HG03135 (cell line): ENCODE measurements at regions not wholly inside any gene's neighbourhood (a gene's known extent, or its start where the extent isn't known, plus 50 kb on each side); places are given as distances from the start of the nearest gene placed in this dataset.
"Not testable (repeated sequence)": the region's sequence is repeated elsewhere in the genome, so short reads cannot be mapped to it uniquely, and the experiment has no call there.

Experiments used
- ATAC-seq: cut with Tn5 transposase; IDR thresholded peaks from one replicate; pipeline ENCODE4 v1.9.1; 2021; ENCODE audit warnings: mild to moderate bottlenecking, moderate library complexity; ENCODE audit not compliant: unreplicated experiment

DNA sequence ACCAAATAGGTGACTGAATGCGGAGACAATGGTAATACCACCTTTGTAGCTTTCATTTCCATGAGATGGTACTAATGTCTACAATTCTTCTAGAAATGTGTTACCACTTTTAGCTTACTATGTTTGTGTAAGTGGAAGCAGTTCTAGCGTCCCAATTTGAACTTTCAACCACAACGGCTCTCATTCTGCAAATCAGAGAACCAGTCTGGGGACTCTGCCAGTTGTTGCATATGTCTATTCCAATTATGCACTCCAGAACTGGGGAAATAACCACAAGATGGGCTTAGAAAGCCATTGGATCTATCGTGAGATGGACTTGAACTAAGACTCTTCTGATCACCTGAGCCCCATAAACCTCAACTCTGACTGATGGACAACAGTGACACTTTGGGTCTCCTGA lies 862.3 kb downstream of the SLITRK1 start:
- no peak for ATAC-seq

DNA sequence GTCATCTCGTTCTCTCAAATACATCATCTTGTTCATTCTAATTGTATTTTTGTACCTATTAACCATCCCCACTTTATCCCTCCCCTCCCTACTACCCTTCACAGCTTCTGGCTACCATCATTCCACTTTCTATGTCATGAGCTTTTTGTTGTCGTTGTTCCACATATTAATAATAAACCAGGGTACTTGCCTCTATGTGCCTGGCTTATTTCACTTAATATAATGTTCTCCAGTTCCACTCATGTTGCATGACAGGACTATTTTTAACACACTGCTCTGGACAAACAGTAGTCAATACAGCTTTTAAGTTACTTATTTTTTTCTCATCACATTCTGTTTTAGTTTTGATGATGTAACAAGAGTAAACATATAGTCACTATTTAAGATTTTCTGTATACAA lies 872.3 kb downstream of the SLITRK1 start:
- no peak for ATAC-seq

DNA sequence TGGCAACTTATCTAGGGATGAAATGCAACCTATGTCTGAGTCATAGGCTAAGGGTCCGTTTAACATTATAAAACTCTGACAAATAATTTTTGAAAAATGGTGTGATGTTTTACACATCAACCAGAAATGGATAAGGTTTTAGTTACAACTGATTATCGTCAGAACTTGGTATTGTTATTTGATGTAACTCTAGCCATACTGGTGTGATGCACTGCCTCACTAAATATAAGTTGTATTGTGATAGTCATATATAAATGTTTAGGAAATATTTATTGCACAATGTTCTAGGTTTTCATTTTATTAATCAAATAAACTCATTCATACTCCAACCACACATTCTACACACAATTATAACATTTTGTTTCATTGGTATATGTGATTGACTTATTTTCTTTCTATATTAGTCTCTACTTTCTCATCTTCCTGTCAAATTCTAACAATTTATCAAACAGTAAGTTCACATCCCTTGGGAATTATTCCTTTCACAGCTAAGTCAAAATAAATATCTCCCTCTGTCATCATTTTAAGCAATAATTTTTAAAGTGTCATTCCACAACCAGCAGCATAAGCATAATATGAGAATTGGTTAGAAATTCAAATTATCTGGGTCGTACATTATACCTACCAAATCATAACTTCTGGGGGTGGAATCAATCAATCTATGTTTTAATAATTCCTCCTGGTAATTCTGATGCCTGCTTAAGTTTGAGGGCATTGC lies 873.9 kb downstream of the SLITRK1 start:
- no peak for ATAC-seq

DNA sequence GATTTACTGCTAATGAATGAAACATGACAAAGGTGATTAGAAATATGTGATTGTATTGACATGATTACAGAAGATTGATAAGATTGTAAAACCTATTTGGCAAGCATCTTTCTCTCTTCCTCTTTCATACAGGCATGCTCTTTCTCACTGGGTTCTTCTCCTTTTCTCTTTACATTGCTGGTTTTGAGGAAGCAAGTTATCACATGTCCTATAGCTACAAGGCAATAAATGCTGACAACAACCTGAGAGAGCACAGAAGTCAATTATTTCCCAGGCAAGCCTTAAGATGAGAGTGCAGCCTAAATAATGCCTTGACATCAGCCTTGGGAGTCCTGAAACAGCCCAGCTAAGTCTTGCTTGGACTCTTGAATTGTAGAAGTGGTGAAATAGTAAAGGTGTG lies 875.0 kb downstream of the SLITRK1 start:
- no peak for ATAC-seq

DNA sequence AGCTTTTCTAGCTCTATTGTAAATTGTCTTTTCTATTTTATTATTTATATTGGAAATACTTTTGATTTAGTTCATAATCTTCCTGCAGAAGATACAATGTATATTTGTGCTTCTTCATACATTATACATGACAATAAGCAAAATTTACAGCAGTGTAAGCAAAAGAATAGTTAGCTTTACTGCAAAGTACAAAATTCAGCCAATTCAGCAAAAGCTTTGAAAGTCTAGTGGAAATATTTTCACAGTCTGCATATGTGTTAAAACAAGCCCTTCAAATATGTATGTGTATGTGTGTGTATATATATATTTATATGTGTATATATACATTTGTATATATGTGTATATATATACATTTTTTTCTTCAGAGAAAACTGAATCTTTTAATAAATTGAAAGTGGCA lies 879.1 kb downstream of the SLITRK1 start:
- ATAC-seq = no peak

DNA sequence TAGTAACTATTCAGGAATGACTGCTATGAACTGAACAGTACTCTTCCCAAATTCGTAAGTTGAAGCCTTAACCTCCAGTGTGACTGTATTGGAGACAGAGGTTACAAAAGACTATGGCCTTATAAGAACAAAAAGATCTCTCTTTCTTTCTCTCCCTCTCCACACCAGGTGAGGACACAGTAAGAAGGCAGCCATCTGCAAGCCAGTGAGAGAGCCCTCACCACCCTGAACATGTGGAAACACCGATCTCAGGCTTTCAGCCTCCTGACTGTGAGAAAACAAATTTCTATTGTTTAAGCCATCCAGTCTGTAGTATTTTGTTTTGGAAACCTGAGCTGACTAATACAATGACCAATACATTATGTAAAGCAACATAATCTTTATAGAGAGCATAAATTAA lies 888.9 kb downstream of the SLITRK1 start:
- ATAC-seq = no peak

DNA sequence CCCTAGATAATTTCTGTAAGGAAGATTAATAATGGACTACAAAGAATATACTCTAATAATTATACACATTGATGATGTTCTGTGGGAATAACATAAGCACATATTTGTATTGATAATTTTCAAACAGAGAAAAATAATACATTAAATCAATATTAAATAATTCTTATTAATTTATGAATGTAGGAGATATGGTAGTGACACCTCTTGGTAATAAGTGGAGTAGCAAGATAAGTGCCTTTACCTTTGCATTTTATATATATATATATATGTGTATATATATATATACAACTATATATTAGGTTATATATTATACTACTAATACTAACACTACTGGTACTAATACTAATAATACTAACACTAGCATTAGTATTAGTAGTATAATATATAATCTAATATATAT lies 905.8 kb downstream of the SLITRK1 start:
- ATAC-seq = no peak

DNA sequence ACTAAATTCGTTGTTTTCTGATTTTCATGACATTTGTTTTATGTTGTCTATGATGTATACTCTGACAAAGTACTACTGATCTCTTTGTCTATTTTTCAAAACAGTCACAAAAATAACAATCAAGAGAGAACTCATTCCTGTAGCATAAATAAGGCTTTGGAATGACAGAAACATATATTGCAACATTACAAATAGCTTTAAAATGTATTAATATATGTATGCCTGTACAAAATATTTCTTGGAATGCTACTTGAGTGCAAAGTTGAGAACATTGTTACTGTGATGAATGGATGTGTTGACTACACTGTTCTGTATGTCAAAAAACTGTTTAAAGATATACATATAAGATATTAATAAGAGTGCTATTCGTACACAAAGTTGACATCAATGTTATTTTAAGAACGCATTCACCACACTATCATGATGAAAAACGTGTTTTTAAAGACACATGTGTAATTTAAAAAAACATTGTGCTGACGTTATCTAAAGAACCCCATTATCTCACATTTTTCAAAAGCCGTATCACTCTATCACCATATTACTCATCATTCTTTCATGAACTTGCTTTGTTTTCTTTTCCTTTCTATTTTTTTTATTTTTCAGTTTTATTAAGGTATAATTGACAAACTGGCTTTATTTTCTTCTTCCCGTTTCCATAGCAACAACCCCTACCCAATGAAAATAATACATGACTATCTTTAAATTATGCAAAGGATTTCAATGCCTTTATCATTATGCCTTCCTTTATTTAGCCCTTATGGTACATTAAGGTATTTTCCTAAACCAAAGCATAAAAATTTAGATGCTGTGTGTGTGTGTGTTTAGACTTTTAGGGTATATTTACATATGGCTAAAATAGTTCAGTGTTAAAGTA lies 918.8 kb downstream of the SLITRK1 start:
- ATAC-seq = no peak

DNA sequence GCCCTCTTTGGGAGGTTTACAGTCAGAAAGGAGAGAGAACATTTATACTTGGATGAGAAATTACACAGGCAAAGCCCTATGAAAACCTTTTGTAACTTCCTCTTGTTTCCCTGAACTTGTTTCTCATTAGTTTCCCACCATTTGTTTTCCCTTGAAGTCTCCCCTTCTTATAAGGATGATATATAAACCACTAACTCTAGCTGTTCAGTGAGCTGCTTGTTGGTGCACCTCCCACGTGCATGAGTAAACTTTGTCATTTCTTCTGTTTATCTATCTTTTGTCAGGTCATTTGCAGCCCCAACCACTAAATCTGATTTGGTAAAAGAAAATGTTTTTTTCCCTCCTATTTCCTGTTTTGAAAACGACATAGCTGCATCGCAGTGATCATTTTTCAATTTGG lies 919.9 kb downstream of the SLITRK1 start:
- no peak for ATAC-seq

DNA sequence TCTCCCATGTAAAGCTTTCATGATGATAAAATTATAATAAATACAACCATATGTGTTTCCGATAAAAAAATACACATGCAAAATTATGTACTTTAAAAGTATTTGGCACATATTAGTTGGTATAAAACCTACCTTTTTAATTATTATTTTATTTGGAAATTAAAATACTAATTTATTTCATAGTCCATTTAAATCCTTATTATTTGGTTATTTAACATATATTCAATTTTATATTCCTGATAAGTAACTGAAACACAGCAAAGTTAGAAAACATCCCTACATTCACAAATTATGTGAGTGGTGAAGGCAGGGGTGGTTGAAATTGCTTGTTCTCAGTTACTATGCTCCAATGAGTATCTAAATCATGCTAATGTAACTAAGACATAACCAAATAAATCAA lies 920.5 kb downstream of the SLITRK1 start:
- ATAC-seq = no peak

DNA sequence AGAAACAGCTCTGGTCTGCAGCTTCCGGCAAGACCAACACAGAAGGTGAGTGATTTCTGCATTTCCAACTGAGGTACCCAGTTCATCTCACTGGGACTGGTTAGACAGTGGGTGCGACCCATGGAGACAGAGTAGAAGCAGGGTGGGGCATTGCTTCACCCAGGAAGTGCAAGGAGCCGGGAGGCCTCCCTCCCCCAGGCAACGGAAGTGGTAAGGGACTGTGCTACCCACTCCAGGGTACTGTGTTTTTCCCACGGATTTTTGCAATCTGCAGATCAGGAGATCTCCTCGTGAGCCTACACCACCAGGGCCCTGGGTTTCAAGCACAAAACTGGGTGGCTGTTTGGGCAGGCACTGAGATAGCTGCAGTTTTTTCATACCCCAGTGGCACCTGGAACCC lies 929.9 kb downstream of the SLITRK1 start:
- not testable (repeated sequence) for ATAC-seq

DNA sequence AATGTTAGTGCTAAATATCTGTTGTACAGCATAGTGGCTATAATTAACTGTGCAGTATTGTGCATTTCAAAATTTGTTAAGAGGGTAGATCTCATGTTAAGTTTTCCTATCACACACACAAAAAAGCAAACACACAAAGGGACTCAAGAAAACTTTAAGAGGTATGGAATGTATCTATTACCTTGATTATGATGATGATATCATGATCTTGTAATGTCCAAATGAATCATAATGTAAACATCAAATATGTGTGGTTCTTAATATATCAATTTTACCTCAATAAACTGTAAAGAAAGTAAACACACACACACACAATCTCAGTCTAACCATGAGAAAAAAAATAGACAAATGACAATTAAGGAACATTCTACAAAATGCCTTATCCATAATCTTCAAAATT lies 934.6 kb downstream of the SLITRK1 start:
- no peak for ATAC-seq

DNA sequence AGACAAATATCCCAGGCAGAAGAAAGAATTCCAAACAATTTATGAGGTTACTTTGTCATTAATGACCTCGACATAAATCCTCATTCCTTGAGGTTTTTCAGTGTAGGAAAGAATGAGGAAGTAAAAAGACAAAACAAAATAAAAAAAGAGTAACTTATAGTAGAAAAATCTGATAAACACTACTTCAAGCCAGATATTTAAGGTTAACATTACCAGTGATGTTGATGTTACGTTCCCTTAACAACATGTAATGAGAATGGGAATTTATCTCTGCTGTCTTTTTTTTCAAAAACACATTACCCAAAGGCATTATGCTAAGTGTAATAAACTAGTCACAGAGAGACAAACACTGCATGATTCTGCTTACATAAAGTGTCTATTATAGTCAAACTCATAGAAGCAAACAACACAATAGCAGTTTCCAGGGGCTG lies 935.1 kb downstream of the SLITRK1 start:
- no peak for ATAC-seq

DNA sequence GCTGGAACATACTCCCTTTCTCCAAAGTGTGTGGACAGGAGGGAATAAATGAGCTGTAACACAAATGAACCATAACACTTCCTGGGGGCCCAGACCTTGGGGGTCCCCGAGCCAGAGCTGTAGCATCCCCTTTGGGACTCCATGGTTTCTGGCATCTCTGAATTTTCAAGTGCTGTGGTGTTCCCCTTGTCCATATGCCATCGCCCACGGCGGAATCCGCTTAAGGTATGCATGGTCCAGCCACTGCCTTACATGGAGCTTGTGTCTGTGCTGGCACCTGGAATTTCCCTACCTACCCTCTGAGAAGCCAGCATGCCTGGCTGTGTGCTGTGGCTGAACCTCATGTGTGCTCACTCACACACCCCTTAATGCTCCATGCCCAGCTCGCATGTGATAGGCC lies 943.6 kb downstream of the SLITRK1 start:
- no peak for ATAC-seq

DNA sequence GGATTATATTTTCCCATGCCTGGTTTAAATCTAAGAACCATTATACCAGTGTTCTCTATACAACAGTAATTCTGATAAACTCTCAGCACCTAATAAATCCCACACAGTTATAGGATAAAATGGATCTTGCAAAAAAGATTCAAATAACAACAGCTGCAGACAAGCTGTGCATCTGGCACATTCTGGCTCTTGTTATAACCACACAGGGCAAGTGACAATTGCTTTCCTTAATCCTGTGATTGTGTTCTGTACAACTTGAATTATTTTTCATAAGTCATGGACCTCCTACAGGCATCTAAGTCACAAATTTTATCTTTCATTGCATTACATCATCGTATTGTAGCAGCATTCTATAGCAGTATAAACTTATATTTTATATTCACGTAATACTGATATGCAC lies 948.3 kb downstream of the SLITRK1 start:
- no peak for ATAC-seq

DNA sequence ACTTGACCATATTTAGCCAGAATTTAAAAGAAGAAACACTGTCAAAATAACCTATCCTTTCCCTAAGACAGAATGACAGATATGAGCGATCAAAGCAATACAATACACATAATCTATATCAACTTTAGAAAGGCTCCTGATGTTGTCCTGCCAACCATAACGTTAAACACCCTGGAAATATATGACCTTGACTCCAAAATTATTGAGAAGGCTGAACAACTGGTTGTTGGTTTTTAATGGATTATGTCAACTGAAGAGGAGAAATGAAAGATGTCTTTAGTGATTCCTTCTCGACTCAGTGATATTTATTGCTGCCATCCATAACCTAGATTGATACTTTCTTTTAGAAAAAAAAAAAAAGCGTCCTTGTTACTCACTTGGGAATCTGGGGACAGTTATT lies 957.2 kb downstream of the SLITRK1 start:
- ATAC-seq = no peak

DNA sequence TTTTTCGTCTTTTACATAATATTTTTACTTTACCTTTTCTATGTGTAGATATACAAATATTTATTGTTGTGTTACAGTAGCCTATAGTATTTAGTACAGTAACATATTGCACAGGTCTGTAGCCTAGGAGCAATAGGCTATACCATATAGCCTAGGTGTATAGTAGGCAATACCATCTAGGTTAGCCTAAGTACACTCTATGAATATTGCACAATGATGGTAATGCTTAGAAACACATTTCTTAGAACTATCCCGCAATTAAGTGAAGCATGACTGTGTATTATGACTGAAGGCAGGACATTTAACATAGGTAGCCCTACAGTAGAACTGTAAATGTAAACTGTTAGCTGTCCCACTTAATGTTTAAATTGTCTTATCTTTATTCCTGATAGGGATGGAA lies 964.3 kb downstream of the SLITRK1 start:
- no peak for ATAC-seq

DNA sequence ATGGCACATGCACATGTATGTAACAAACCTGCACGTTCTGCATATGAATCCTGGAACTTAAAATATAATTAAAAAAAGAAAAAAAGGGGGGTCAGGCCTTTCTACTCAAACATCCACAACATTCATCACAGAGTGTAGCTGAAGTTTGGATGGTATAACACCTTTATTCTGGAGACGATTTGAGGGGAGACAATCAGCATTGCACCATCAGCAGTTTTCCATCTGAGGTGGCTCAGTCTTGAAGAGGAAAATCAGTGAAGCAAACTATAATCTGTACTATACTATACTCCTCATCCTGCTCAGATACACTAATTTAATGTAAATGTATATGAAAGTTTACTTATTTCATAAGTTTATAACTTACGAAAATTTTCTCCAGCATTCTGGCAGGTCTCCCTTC lies 969.7 kb downstream of the SLITRK1 start:
- no peak for ATAC-seq

DNA sequence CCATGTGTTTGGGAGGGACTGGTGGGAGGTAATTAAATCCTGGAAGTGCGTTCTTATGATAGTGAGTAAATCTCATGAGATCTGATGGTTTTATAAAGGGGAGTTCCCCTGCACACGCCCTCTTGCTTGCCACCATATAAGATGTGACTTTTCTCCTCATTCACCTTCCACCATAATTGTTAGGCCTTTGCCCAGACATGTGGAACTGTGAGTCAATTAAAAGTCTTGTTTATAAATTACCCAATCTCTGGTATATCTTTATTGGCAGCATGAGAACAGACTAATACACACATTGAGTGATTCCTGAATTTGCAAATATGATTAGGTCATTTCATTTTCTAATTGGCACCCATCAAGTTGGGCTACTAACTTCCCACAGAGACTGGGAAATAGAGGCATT lies 977.2 kb downstream of the SLITRK1 start:
- no peak for ATAC-seq

DNA sequence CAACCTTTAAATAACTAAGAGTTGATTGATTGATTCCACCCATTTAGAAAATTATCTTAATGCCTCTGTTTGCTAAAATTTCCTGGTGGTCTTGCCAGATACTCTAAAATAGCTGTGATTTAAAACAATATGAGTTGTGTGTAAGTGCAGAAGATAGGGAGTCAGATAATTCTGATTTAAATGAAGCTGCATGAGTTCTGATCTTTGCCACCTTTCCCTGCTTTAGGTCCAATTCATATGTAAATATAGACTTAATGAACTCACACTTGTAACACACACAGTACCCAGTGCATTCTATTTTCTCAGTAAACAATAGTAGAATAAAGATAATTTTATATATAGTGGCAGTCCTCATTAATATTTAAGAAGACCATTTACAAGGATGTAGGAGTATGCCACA lies 981.8 kb downstream of the SLITRK1 start:
- no peak for ATAC-seq

DNA sequence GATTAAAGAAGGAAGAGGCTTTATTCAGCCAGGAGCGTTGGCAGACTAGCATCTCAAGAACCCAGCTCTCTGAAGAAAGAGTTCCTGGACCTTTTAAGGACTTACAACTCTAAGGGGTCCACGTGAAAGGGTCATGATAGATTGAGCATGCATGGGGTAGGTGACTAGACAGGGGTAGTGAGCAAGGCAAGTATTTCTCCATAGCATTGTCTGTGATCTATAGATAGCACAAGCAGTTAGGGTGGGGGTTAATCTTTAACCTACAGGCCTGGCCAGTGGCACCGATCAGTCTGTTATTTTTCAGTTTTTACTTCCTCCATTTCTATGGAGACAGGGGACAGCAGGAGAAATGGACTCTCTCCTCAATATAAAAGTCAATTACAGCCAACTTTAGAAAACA lies 983.7 kb downstream of the SLITRK1 start:
- no peak for ATAC-seq

DNA sequence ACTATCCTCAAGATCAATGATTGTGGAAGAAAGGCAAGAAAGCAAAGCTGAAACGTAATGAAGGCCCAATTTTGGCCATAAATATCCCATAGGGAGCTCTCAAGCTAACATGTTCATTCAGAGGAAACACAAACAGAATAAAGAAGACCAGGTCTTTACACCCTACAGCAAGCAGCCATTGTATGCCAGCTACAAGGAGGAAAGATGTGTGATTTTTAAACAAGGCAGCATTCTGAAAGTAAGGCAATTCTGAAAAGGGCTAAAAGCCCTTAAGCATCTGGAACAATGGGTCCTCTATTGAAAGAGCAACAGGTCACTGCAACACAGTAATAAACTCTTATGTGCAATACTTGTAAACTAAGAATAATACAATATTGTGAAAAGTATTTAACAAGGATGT lies 1002.4 kb downstream of the SLITRK1 start:
- ATAC-seq = no peak
